ENCODE measurements at regions not wholly inside any gene's neighbourhood (a gene's known extent, or its start where the extent isn't known, plus 50 kb on each side); places are given as distances from the start of the nearest gene placed in this dataset.
"Not testable (repeated sequence)": the region's sequence is repeated elsewhere in the genome, so short reads cannot be mapped to it uniquely, and the experiment has no call there.

DNA sequence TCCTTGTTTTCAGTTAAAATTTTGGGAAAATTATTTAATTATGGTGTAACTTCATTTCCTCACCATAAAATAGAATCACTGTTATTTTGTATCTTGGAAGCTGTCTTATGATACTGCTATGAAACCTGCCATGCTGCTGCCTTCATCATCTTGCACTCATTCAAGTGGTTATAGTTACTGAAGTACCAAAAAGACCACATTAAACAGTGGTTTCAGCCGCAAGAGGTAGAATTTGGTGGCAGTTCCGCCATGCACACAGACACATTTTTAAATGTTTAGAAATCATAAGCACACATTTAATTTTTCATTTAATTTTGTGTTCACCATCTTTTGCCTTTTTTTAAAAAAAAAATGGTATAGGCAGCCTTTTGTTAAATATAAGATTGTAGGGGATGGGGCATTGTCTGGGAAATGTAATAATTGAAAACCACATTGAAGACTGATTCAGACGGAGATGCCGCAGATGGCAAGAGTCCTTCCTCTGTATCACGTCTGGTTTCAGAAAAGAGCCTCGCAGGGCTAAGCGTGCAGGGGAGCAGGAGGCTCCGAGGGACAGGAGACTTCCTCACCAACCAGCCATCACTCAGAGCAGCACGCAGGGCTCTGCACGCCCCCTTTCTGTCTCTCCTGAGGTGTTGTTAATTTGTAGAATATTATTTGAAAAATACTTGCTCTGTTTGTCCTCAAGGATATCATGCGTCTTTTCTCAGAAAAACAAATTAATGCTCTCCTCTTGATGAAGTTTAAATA lies 115.2 kb upstream of the PELI2 start:
- no peak for DNase-seq

DNA sequence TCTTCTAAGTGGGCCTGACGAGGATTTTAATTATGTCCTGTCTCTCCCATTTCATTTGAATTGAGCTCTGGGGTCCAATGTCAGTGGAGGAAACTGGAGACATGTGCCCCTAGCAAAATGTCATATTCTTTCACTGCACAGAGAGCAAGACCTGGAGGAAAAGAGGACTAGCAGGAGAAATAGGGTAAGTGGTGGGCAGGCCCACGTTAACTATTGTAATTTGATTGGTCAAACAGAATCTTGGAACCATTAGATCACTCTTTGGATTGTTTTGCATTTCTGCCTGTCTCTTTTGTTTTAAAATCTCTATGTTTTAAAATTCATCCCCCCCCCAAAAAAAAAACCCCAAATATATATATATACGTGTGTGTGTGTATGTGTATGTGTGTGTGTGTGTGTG lies 113.9 kb upstream of the PELI2 start:
- no peak for DNase-seq

- peak; percentile 73 for DNase-seq
These were observed 113.4 kb upstream of the PELI2 start for GRCh38 chr14:56004786-56005185.

GRCh38 chr14:56005191-56006053 lies 112.8 kb upstream of the PELI2 start:
- peak; percentile 65 for DNase-seq

- DNase-seq = not testable (repeated sequence)
These were observed 110.7 kb upstream of the PELI2 start for GRCh38 chr14:56007491-56007890.

DNA sequence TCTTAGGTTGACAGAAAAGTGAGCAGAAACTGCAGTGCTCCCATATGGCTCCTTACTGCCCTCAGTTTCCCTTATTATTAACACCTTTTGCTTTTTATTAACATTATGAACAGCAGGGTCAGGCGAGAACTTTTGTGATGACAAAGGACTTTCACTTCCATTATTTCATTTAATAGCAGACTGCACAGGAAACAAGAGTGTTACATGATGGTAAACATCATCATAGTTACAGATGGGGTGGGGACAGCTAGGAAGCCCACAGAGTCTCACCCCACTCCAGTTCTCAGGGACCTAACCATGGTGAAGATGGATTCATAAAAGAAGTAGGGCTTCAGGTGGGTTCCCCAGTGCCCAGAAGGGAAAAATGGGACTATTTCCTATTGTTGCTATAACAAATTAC lies 110.1 kb upstream of the PELI2 start:
- DNase-seq = no peak

- not testable (repeated sequence) for DNase-seq
These were observed 109.5 kb upstream of the PELI2 start for GRCh38 chr14:56008661-56009060.

DNA sequence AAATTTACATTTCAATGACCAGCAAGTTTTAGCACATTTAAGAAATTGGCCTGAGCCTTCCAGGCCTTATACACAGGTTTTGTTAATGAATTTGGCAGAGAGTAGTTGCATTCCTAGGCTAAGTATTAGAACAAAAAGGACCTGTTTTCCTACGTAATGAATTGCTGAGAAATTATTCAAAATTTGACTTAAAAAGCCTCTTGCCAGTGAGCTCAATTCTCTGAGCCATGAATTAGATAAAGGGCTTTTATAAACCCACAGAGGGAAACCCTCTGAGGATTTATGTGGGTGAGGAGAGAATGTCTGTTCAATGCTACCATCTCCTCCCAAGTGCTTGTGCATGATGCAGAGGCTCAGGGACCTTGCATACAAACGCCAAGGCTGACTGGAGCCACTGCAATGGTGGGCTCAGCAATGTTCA lies 94.5 kb upstream of the PELI2 start:
- DNase-seq = no peak

DNA sequence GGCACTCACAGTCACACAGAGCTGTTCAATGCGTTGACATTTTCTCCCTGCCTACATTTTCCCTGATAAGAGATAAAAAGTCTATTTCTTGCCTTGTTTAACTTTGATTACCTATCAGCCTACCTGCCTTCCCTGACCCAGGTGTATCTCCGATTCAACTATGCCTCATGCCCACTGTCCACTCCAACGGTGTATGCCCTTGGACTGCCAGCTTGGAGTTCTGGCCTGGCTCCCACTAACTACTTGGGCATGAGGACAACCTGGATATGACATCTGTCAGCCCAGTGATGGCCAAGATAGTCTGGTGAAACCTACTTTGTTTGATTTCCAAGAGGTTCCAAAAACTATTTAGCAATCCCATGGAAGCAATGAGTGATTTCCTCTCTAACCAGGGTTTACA lies 93.0 kb upstream of the PELI2 start:
- no peak for DNase-seq

DNA sequence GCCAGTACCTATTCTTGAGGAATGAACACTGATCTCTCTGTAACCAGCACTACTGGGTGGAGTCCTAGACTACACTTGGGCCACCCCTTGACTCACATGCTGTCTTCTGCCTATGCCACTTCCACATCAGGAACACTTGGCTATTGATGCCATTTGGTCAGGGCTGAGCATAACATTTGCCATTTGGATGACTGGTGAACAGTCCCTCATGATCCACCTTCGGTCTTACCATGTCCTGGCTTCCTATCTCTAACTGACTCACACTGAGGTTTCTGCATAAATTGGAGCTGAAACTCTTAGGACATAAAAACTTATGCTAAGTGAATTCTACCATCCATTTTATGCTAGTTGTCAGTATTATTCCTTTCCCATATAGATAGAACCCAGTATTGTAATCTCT lies 91.7 kb upstream of the PELI2 start:
- DNase-seq = no peak

- DNase-seq = no peak
These were observed 90.8 kb upstream of the PELI2 start for GRCh38 chr14:56027421-56027820.

DNA sequence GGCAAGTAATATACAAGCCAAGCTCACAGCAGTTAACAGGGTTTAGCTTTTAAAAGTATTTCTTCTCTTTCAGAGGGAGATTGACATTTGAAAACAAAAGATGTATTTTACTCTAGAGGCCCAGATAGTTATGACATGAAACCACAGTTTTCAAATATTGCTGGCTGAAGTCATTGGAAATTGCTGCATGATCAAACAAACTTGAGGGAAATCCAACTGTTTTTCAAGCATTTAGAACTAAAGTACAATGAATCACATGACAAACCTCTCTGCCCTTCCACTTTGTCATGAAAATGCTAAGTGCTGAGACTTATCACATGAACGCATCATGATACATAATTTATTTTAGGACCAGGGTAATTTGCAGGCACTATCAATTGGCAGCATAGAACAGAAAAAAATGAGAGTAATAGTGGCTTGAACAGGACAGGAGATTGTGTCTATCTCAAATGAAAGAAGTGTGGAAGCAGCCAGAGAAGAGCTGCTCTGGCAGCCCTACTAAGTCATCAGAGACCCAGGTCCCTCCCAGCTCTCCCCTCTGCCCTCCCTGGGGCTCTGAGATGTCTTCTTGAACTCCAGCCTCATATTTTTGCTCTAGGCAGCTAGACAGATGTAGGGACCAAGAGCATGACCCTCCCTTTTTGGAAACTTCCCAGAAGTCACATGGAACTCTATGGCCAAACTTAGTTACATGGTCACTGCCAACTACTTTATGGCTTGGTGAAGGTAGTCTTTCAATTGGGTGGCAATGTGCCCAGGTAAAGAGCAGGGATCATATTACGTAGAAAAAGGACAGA lies 90.1 kb upstream of the PELI2 start:
- DNase-seq = no peak

DNA sequence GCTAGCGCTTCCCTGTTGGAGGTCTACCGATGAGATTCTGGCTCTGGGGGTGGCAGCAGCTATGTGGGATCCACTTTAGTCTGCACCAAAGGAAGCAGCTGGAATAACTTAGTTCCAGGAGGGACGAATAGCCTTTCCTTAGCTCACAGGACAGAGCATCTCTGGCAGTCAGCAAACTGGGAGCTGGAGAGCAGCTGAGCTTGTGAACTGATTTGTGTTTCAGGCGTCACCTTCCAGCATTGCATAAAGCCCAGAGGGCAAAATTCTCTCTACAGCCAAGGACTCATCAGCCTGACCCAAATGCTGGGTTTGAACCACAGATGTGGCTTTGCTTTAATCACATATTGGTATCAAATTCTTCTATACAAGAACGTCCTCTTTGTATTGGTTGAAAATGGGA lies 81.9 kb upstream of the PELI2 start:
- no peak for DNase-seq

DNA sequence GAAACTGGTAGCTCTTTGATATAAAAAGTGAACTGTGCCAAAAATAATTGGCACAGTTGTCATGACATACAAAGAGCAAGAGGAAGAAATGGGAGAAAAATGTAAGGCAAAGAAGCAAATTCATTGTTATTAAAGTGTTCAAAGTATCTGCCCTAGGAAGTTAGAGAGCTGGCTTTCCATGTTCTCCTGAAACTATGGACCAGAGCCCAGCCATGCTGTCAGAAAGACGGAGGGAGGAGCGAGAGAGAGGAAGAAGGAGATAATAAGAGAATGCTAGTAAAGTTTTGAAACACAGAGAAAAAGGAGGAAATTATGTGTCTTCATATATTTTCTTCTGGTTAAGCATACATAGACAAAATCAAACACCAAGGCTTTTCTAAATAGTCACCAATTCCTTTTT lies 78.1 kb upstream of the PELI2 start:
- no peak for DNase-seq

GRCh38 chr14:56044196-56044595 lies 74.0 kb upstream of the PELI2 start:
- DNase-seq = no peak

DNA sequence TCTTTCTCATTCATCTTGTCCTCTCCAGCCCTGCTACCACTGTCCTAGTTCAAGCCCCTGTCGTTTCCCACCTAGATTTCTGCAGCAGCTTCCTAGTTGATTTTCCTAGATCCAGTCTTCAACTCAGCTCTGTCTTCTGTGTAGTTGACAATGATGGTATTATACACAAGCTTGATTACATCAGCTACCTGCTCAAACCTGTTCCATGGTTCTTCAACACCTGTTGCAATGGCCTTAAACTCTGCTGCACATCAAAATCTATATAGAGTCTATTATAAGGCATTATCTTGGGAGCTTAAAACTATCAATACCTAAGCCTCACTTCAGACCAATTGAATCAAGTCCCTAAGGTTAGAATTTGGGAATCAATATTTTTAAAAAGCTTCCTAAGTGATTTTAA lies 71.7 kb upstream of the PELI2 start:
- no peak for DNase-seq

- DNase-seq = no peak
These were observed 71.2 kb upstream of the PELI2 start for GRCh38 chr14:56046996-56047395.

GRCh38 chr14:56049536-56049935 lies 68.7 kb upstream of the PELI2 start:
- no peak for DNase-seq

DNA sequence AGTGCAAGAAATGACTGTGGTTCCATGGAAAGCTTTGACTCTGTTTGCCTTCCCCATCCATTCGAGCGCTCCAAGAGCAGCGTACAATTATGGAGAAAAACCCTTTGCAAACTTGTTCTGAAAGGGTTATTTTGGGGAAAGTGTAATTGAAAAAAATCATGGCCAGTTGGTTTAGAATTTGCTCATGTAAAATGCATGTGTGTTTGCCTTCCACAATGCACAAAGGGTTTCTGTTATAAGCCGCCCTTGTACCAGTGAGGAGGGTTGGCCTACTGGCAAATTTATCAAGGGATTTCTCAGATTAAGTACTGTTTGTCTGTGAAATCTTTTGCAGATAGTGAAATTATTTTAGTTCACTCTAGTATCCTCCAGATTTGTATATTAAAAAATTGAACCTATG lies 62.7 kb upstream of the PELI2 start:
- no peak for DNase-seq

DNA sequence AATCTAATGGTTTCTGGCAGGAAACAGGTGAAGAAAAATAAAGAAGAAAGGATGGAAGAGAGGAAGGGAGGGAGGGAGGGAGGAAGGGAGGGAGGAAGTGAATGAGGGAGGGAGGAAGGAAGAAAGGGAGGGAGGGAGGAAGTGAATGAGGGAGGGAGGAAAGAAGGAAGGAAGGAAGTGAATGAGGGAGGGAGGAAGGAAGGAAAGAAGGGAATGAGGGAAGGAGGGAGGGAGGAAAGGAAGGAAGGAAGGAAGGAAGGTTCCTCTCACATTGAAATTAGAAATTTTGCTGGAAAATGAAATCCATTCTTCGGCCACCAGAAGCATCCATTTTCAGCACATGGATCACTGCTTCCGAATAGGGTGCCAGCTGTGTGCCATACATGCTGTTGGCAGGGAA lies 62.2 kb upstream of the PELI2 start:
- no peak for DNase-seq

- DNase-seq = no peak
These were observed 61.0 kb upstream of the PELI2 start for GRCh38 chr14:56057071-56057741.

- no peak for DNase-seq
These were observed 60.4 kb upstream of the PELI2 start for GRCh38 chr14:56057767-56058166.

- DNase-seq = no peak
These were observed 59.2 kb upstream of the PELI2 start for GRCh38 chr14:56059054-56059453.
